GM19023 (cell line): ENCODE measurements at regions not wholly inside any gene's neighbourhood (a gene's known extent, or its start where the extent isn't known, plus 50 kb on each side); places are given as distances from the start of the nearest gene placed in this dataset.

ENCODE experiments used
- ATAC-seq: cut with Tn5 transposase; IDR thresholded peaks from one replicate; pipeline ENCODE4 v1.9.1; 2021; ENCODE audit warnings: mild to moderate bottlenecking, moderate library complexity; ENCODE audit not compliant: unreplicated experiment

DNA sequence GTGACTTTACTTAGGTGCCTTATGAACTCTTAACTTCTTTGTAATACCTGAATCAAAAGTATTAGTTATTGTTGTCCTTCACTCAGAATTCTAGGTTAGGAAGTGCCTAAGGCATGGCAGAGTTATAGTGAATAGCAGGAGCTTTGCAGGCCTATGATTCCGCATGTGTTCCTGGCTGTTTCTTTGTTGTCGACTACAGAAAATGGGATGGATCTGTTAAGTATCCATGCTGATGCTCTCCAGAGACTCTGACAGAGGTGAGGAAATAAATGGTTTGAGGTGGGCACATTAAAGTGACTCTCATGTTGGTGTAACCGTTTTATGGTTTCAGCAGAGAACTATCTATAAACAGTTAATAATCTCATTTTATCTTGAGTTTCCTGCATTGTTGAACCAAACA lies 1601.3 kb downstream of the PCDH7 start:
- ATAC-seq = no peak

DNA sequence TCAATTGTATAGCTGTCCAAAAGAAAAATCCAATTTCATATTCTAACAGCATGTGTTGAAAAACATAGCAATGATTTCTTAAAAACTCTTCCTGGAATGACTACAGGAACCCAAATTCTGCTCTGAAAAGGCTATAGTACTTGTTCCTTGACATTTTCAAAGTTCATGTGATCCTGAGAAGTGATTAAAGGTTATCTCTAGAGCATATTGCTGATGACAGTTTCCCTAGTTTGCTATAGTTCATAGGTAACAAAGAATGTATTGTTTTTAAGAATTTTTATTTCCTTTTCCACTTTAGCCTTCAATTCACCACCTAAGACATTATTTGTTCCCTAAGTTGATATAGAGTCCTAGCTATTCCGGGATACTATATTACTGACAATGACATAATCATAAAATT lies 1614.6 kb downstream of the PCDH7 start:
- no peak for ATAC-seq

DNA sequence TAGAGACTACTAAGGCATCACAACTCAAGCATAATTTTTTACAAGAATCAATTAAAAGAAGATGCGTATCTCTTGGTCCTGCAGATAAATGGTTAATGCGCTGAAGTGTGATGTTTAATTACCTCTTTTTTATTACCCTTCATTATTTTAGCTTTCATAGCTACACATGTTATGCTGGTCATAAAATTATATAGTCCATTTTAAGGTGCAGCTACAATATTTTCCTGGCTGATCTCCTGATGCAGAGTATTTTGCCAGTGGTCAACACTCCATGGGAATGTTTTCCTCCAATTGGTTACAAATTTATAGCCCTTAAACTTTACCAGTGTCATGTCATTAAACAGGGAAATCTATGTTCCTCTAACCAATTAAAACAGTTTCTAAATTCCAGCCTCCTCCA lies 1617.2 kb downstream of the PCDH7 start:
- no peak for ATAC-seq

DNA sequence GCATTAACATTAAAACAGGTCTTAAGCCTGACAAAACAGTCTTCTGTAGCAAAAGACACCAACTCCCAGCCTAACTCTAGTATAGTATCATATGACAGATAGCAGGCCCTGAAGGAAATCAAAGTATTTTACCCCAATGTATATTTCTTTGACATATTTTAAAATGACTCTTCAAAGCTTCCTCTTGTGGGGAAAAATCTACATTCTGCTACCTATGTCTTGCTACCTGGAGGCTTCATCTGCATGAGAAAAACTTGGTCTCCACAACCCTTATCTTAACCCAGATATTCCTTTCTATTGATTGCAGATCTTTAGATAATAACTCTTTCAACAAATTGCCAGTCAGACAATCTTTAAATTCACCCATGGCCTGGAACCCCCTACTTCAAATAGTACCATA lies 1620.4 kb downstream of the PCDH7 start:
- no peak for ATAC-seq

DNA sequence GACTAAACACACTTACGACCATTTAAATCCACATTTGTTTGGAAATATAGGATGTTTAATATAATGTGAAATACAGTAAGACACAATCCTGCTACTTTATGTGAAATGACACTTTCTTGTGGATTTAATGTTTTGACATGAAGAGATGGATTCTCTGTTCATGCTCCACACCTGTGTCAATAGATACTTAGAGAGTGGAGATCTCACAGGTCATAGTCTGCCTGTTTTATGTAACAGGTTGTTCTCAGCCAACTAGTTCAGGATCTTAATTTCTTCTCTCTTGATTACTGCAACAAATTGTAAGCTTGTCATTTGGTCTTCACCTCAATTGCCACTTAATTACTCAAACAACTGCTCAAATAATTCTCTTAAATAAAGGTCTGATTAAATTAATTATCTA lies 1621.2 kb downstream of the PCDH7 start:
- ATAC-seq = no peak

DNA sequence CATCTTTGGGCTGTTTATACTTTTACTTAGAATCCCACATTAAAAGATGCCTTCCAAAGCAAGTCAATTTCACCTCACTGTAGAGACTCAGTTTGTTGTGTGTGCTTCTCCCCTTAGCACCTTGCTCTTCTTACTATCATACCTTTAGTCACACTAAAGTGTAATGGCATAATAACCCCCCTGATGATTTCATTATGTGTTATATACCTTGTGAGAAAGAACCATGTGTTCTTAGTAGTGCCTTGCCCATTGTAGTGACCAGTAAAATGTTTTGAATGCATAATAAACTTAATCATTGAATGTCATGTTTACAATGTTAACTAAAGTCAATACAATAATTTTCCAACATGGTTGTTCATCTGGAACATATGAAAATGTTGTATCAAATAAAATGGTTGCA lies 1621.9 kb downstream of the PCDH7 start:
- no peak for ATAC-seq

DNA sequence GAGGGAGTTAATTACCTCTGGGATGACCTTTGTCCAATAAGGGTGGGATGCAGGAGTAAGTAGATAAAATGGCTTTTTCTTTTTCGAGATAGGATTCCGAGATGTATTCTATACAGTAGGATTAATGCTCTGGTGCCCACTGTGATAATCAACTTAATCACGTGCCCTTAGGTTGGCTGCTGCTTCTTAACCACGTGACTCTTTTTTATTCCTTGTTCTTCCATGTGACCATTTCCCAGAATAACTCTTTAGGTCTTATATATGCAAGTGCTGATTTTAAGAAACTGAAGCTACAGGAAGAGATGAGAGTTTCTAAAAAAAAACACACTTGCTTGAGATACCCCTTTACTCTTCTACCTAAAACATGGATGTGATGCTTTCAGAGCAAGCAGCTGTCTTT lies 1628.9 kb downstream of the PCDH7 start:
- ATAC-seq = no peak

DNA sequence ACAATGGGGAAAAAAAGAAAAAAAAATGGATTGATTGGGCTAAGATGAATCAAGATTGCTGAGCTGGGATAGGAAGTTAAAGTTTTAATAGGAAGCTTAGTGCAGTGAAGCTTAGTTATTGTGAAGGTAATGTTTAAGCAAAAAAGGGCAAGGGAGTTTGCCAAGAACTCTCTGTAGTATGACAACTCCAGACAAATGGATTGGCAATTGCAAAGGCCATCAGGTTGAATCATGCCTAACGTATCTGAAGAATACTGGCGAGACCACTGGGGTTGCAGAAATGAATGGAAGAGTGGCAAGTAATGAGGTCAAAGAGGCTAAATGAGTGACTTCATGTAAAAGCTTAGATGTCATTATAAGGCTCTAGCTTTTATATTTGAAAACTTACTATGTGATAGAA lies 1654.0 kb downstream of the PCDH7 start:
- no peak for ATAC-seq

DNA sequence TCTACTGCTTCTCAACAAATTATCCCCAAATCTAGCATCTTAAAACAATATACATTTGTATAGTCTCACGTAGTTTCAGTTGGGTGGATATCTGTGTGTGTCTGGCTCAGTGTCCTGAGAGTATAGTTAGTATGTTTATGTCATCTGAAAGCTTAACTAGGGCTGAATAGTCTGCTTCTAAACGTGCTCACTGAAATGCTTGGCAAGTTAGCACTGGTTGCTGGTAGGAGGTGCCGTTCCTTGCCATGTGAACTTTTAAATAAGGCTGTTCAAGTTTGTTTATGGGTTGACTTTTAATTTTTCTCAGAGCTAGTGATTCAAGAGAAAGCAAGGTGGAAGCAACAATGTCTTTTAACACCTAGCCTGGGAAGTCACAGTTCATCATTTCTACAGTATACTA lies 1673.6 kb downstream of the PCDH7 start:
- ATAC-seq = no peak

DNA sequence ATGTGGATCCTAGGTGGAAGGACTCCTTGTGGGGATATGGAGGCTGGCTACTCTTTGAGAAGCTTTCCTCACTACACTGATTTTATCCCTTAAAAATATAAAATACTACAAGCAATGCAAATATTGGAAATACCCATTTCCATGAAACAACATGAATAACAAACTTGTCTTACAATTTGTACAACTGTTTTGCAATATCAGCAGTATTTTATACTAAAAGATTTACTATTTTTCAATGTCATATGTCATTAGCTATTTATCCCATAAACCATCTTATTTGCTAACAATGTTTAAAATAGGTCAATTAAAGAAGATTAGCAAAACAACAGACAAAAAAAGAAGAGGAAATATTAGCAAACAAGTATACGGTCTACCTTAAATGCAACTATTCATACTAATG lies 1674.1 kb downstream of the PCDH7 start:
- ATAC-seq = no peak

DNA sequence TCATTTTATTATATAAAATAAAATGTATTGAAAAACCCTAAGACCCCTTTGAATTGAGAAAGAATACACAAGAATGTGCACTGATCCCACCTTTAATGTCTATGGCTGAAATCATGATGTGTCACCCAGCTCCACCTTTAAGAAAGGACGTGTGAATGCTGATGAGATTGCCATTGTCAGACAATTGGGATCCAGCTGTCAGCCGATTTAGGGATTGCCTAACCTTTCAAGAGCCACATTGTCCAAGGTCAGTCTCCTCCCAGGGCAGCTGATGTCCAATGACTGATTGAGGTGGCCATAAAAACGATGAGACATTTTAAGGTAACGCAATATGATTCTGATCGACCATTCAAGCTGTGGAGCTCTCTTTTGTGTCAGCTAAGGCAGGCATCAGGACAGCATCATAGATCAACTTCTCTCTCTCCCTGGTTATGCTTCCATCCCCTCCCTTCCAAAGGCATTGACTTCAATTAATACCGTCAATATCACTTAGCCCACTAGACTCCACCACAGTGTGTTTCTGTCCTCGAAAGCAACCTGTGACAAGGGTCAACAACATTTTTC lies 1676.4 kb downstream of the PCDH7 start:
- ATAC-seq = no peak

DNA sequence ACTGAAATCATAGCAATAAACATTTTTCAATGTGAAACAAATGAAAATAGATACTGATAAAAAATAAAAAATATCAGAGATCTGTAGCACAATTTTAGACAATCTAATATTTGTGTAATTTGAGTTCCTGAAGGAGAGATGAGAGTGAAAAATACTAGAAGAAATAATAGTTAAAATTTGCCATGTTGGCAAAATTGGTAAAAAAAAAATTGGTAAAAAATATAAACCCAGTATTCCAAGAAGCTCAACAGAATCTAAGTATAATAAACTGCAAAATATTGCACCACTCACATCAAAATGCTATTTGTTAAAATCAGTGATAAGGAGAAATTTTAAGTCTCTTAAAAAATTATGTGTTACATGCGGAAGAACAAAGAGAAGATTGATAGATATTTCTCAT lies 1680.7 kb downstream of the PCDH7 start:
- no peak for ATAC-seq

DNA sequence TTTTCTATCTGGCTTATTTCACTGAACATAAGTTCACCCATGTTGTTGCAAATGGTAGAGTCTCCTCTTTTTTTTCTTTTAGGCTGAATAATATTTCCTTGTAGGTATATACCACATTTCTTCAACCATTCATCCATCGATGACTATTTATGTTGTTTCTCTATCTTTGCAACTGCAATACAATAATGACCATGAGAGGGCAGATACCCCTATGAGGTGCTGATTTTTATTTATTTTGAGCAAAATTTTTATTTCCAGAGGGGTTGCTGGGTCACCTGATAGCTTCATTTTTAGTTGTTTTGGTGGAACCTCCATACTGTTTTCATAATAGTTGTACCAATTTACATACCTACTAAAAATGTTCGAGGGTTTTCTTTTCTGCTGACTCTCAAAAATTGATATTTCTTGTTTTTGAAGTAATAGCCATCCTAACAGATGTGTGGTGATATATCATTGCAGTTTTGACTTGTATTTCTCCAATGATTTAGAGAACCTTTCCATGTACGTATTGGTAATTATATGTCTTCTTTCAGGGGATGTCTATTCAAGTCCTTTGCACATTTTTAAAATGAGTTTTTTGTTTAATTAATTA lies 1697.0 kb downstream of the PCDH7 start:
- no peak for ATAC-seq

DNA sequence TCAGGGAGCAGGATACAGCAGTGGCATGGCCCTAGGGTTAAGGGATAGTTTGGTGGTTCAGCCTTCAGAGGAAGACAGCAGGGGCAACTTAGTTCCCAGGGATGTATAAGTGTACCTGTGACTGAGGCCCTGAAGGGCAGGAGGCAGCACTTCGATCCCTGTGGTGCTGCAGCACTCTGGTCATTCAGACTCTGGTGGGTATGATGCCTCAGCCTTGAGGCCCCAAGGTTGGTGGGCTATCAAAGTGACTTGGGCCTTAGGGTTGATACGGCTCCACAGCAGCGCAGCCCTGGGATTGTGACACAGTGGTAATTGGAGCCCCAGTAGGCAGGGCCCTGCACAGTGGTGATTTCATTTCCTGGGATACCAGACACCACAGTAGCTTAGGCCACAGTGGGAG lies 1703.1 kb downstream of the PCDH7 start:
- no peak for ATAC-seq

DNA sequence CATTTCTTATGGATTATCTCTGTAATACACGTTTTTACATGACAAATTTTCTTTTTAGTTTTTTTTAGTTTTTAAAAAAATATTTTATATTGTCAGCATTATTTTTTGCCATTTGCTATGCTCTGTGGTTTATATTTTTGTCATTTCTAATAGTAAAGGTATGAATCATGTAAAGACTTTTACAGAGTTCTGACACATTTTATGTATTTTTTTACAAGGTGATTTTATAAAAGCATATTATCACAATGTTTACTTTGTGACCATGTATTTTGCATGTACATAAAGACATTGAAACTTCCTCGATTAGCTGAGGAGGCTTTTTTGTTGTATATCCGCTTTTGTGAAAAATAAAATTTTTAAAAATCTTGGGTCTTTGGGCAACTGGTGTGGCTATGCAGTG lies 1705.1 kb downstream of the PCDH7 start:
- no peak for ATAC-seq

DNA sequence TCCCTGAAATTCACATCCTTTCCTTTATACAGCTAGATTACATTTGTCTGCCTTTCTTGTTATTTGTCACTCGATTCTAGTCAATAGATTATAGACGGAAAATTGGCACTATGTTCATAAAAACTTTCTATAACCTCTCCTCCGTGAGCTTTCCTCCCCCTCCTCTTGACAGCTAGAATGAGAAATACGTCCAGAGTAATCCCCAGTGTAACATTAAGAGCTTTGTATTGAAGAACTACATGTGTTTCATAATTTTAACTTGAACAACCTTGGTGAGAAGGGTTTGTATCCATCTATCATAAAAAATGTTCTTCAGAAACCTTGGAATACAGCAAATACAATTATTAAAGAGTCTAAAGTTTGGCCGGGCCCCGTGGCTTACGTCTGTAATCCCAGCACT lies 1707.4 kb downstream of the PCDH7 start:
- no peak for ATAC-seq

DNA sequence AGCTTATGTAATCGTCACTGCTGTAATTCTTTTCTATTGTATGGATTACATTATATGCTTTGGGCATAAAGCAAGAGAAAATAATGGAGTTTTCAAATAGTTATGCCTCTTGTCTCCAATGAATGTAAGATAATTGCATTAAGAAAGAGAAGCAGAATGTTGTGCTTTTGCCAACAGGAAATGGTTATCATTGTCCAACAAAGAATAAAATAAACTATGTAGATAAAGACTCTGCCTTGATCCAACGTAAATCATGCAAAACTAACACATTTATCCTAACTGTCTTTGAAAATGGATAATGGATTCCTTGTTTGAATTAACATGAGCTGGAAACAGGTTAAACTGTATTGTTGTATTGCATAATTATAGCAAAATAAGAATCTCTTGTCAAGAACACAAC lies 1709.0 kb downstream of the PCDH7 start:
- ATAC-seq = no peak

DNA sequence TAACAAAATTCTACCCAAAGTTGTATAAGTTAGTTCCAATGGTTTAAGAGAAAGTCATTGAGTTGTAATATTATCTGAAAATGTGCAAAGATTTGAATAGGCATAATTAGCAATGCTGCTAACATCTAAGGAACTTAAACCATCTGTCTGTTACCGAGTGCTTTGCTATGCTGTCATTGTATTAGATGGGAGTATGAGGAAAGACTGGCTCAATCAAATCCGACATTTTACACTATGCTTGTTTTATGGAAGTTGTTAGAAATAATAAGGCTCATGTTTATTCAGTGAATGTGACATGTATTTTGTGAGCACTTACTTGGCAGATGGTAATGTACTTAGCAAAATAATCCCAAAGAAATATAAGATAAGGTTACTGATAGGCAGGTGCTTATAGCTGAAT lies 1715.1 kb downstream of the PCDH7 start:
- ATAC-seq = no peak

DNA sequence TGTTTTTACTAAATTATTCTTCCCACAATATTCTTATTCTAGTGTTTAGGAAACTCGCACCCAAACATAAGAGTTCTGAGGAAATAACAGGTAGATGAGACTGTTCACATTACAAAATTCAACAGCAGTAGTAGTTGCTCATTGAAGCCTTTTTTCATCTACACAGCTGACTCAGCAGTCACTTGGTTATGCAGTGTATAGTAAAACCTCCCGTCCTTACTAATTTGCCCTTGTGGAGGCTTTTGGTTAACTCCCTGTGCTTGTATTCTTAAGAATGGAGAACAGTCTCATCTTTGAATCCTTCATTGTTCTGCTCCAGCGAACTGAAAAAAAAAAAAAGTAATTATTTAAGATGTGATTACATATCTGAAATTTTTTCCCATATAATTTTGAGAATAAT lies 1716.6 kb downstream of the PCDH7 start:
- ATAC-seq = no peak

DNA sequence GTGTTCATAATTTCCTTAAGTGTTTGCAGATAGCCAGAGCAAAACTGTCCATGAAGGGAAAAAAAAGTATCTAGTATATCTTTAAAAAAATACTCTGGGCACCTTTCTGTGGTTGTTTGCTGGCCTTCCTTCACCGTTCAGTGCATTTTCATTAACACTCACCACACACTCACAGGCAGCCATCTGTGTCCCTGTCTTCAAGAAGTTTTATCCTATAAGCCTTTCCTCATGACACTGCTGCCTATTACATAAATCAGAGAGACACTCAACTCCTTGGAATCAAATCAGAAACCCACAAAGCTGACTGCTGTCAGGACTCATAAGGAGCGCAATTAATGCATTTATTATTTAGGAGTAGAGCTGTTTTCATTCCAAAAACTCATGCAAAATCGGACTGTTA lies 1720.2 kb downstream of the PCDH7 start:
- no peak for ATAC-seq

DNA sequence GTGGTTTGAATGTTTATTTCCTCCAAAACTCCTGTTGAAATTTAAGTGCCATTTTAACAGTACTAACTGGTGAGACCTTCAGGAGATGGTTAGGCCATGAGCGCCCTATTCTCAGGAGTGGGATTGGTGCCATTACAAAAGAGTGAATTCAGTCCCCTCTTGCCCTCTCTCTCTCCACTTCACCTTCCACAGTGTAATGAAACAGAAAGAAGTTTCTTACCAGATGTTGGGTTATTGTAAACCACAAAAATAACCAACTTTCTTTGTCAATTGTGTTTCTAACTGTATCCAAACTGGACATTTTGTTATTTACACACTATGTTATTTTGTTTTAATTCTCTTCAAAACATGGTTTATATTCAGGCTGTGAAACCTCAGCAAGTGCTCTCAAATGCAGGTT lies 1734.3 kb downstream of the PCDH7 start:
- no peak for ATAC-seq

DNA sequence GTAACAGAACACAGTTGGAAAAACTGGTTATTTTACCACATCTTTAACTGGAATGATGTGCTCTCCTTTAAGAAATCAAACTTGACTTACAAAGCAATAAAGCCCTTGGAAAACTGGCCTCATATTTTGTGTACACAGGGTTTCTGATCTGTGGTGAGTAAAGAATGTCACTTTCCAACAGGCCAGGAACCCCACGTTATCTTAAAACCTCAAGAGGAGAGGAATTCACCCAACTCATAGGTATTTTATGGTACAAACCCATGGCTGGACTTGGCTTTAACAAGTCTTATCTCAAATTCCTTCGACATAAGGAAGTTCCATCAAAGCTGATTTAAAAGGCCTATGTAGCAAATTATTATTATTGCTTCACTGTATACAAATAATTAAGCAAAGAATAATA lies 1735.1 kb downstream of the PCDH7 start:
- ATAC-seq = no peak

DNA sequence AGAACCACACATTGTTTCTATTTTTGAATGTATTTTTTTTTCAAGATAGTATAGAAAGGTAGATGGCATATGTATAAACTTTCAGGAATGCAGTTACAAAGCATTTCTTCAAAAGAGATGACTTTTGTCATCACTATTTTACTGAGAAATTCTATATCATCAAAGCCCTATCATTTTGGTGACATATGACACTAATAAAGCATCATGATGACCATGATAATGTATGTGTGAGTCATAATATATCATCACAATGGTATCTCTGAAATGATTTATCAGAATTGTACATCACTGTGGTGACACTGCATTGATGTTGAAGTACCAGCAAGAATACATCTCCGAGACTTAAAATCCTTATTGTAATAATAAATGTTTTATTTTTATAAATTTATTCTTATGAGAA lies 1740.8 kb downstream of the PCDH7 start:
- ATAC-seq = no peak
